ENCODE measurements at regions not wholly inside any gene's neighbourhood (a gene's known extent, or its start where the extent isn't known, plus 50 kb on each side); places are given as distances from the start of the nearest gene placed in this dataset.

GRCh38 chr20:39188266-39188765 is 226.2 kb downstream of the DHX35 start:
- no peak for TF ChIP-seq CTCF (IDR thresholded peaks at IDR 0.05; ENCODE audit: low read depth, low read length, poor library complexity, severe bottlenecking)
- TF ChIP-seq EZH2phosphoT487 (IDR thresholded peaks at IDR 0.05; ENCODE audit: borderline replicate concordance, low read length), result no peak

Data from DOHH2 (cell line).